Lung microvascular endothelial cell (primary cell): ENCODE measurements at regions not wholly inside any gene's neighbourhood (a gene's known extent, or its start where the extent isn't known, plus 50 kb on each side); places are given as distances from the start of the nearest gene placed in this dataset.
"Not testable (repeated sequence)": the region's sequence is repeated elsewhere in the genome, so short reads cannot be mapped to it uniquely, and the experiment has no call there.

Experiments
- DNase-seq, 2 donors: peaks; one replicate each; pipeline versions ENCODE4 v3.0.0 to v3.0.0-alpha.2; 2010; ENCODE audit warnings: low read depth in 2 of 2

GRCh38 chr3:152771120-152771519 is 63.8 kb upstream of the P2RY1 start:
- no peak for DNase-seq

- no peak for DNase-seq
Observed at GRCh38 chr3:152772674-152773225, 62.2 kb upstream of the P2RY1 start.

GRCh38 chr3:152773633-152774032 is 61.3 kb upstream of the P2RY1 start:
- DNase-seq, result no peak

GRCh38 chr3:152774230-152774629 is 60.7 kb upstream of the P2RY1 start:
- not testable (repeated sequence) for DNase-seq

- no peak for DNase-seq
Observed at GRCh38 chr3:152778022-152778421, 56.9 kb upstream of the P2RY1 start.

GRCh38 chr3:152779653-152780052 is 55.3 kb upstream of the P2RY1 start:
- DNase-seq, result no peak

GRCh38 chr3:152780553-152780952 is 54.4 kb upstream of the P2RY1 start:
- no peak for DNase-seq

- no peak for DNase-seq
Observed at GRCh38 chr3:152785051-152785450, 49.9 kb upstream of the P2RY1 start.
